ENCODE measurements at regions not wholly inside any gene's neighbourhood (a gene's known extent, or its start where the extent isn't known, plus 50 kb on each side); places are given as distances from the start of the nearest gene placed in this dataset.

DNA sequence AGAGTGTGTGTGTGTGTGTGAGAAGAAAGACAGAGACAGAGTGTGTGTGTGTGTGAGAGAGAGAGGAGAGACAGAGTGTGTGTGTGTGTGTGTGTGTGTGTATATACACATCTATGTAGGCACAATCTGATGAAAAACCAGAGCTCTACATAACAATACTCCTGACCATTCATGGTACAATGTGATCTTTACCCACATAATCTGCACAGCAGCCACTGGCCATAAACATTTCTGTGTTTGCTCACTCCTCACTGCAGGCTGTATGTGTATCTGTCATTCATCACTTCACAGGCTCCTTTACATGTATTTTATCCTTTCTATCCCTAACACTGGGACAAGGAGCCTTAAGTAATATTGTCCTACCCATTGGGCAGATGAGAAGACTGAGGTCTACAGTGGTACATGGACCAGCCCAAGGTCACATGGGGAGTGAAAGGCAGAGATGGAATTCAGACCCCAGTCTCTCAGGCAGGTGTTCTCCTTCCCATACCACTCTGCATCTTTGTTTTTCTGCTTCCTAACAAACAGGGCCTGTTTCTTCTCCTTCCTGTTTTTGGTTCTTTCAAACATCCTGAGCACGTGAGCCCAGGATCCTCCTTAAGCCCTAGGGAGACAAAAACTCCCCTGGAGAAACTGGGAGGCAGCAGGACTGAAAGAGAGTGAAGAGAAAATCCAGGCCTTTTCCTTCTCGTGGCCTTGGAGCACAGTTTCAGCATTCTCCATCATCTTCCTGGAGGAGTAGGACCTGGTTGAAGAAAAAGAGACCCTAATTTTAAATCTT is 201.7 kb upstream of the MSX2 start:
- no peak for TF ChIP-seq YY1 (IDR thresholded peaks at IDR 0.05; ENCODE audit: low read depth, low read length)
- no peak for FAIRE-seq
- in situ Hi-C loops (cut with MboI) = no loop called here

DNA sequence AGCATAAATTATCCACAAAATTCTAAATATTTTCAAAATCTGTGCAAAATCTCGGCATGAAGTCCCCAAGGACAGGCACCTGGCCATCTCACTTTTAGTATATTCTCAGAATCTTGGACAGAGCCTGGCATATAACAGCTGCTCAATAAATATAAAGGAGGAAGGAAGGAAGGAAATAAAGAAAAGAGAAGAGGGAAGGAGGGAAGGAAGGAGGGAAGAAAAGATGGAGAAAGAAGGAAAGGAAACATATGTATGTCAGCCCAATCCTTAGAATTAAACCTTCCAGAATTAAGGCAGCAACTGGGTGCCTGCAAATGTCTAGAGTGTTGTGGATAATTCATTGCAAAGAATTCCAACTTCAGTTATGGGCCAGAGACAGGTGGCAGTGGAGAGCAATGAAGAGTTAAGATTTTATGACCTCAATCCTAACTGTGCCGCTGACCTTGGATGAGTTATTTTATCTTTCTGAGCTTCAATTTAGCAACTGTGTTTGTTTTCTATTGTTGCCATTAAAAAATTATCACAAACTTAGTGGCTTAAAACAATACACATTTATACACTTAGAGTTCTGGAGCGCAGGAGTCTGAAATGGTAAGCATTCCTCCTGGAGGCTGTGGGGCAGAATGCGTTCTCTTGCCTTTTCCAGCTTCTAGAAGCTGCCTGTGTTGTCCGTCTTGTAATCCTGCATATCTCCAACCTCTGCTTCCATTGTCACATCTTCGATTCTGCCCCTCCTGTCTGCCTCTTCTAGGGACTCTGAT is 200.9 kb upstream of the MSX2 start:
- CTCF ChIA-PET = no interaction called here
- Histone ChIP-seq H4K20me1 (ENCODE audit: control insufficient read depth, insufficient read depth) (no peaks in the 10 kb centered on the region), H3K4me3 (no peak overlapping the region), H3K4me1 (ENCODE audit: control insufficient read depth, insufficient read depth, low read length) (no peaks in the 10 kb centered on the region), H3K9ac (ENCODE audit: control insufficient read depth, insufficient read depth, low read length) (no peak overlapping the region), H3K36me3 (ENCODE audit: control insufficient read depth in 2 of 2, insufficient read depth in 2 of 2, low read length in 1 of 2) (no peaks in the 10 kb centered on the region), H3K27ac (ENCODE audit: control insufficient read depth, insufficient read depth) (no peak overlapping the region), H2AFZ (ENCODE audit: control insufficient read depth, low read depth, low read length) (no peak overlapping the region), H3K4me2 (ENCODE audit: control insufficient read depth, insufficient read depth) (no peak overlapping the region), H3K79me2 (ENCODE audit: control insufficient read depth, insufficient read depth, low read length) (no peaks in the 10 kb centered on the region), H3K27me3 (replicated peaks in 1 of 2; ENCODE audit: control insufficient read depth in 2 of 2, insufficient read depth in 2 of 2, low read length in 1 of 2) (no peaks in the 10 kb centered on the region), H3K9me3 (replicated peaks; ENCODE audit: control insufficient read depth, insufficient read depth, low read length) (no peaks in the 10 kb centered on the region)
- SMC1A ChIA-PET (ENCODE audit: uncharacterized antibody, unreplicated experiment) = interaction anchor here (0.6 kb wide), 1 partner anchor 1130 kb away, joined by 3 read pairs; no protein-coding TSS in a partner anchor
- no TSS peak for BruUV-seq (replicated peaks)
- no peak for DNase-seq (ENCODE audit: low read depth, low spot score)
- intact Hi-C loops (cut with micrococcal nuclease; ENCODE audit: unreplicated experiment) = no loop called here
- ATAC-seq = no peak
- TF ChIP-seq IKZF2 (IDR thresholded peaks at IDR 0.05) = no peak
- no peak for TF ChIP-seq ZNF217 (IDR thresholded peaks at IDR 0.05)
- TF ChIP-seq SIX5 (IDR thresholded peaks at IDR 0.05; ENCODE audit: low read depth, low read length, severe bottlenecking) = no peak
- 15% methylated on average over 6 of the region's 6 CpGs for WGBS (ENCODE audit: insufficient coverage, insufficient replicate concordance, low lambda C conversion rate, missing lambda C conversion rate)
- no peak for FAIRE-seq
- RAD21 ChIA-PET (ENCODE audit: unreplicated experiment) = no interaction called here
- in situ Hi-C loops (cut with MboI) = no loop called here
- POLR2A ChIA-PET = no interaction called here

More for the DNA sequence above, 201.7 kb upstream of the MSX2 start:
- Histone ChIP-seq H3K36me3 (ENCODE audit: control insufficient read depth in 2 of 2, insufficient read depth in 2 of 2, low read length in 1 of 2) (no peaks in the 10 kb centered on the region), H3K27ac (ENCODE audit: control insufficient read depth, insufficient read depth) (no peak overlapping the region), H3K9ac (ENCODE audit: control insufficient read depth, insufficient read depth, low read length) (no peak overlapping the region), H3K4me2 (ENCODE audit: control insufficient read depth, insufficient read depth) (no peak overlapping the region), H2AFZ (ENCODE audit: control insufficient read depth, low read depth, low read length) (no peak overlapping the region), H3K4me3 (no peak overlapping the region), H3K79me2 (ENCODE audit: control insufficient read depth, insufficient read depth, low read length) (no peaks in the 10 kb centered on the region), H4K20me1 (ENCODE audit: control insufficient read depth, insufficient read depth) (no peaks in the 10 kb centered on the region), H3K9me3 (replicated peaks; ENCODE audit: control insufficient read depth, insufficient read depth, low read length) (no peaks in the 10 kb centered on the region), H3K27me3 (replicated peaks in 1 of 2; ENCODE audit: control insufficient read depth in 2 of 2, insufficient read depth in 2 of 2, low read length in 1 of 2) (no peaks in the 10 kb centered on the region), H3K4me1 (ENCODE audit: control insufficient read depth, insufficient read depth, low read length) (no peaks in the 10 kb centered on the region)
- intact Hi-C loops (cut with micrococcal nuclease; ENCODE audit: unreplicated experiment) = no loop called here
- ChIA-PET POLR2A (no interaction called here), CTCF (no interaction called here), RAD21 (ENCODE audit: unreplicated experiment) (no interaction called here), SMC1A (ENCODE audit: uncharacterized antibody, unreplicated experiment) (interaction anchor here (0.6 kb wide), 1 partner anchor 1130 kb away, joined by 3 read pairs; no protein-coding TSS in a partner anchor)
- no TSS peak for BruUV-seq (replicated peaks)
- 0% methylated on average over 2 of the region's 2 CpGs for WGBS (ENCODE audit: insufficient coverage, insufficient replicate concordance, low lambda C conversion rate, missing lambda C conversion rate)
- ATAC-seq (no peak), DNase-seq (ENCODE audit: low read depth, low spot score) (no peak)

Data from GM12878 (cell line).